Stimulated activated CD8-positive, alpha-beta memory T cell treated with anti-CD3 and anti-CD28 coated beads, Interleukin-2, amount 100 ng/mL, for 48 hours (primary cell): ENCODE measurements at regions not wholly inside any gene's neighbourhood (a gene's known extent, or its start where the extent isn't known, plus 50 kb on each side); places are given as distances from the start of the nearest gene placed in this dataset.

Experiments
- DNase-seq, 2 donors: peaks; one replicate each; pipeline ENCODE4 v3.0.0-alpha.2; 2020; ENCODE audit warnings: low read depth in 2 of 2

DNA sequence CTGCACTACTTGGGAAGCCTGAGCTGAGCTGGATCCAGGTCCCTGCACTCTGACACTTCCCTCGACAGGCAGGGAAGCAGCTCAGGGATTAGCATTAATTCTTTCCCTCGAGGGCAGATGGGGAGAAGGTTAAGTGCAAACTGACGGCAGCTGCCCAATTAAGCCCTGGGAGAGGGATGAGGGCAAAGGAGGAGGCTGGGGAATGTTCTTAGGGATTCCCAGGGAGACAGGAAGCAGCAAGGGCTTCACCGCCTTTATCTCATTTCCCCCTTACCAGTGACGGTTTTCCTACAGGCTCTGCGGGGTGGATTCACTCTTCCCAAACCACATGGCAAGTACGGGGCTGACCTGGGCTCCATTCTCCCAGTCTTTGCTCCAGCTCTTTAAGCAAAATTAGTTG lies 519.0 kb upstream of the PROK2 start:
- no peak for DNase-seq

DNA sequence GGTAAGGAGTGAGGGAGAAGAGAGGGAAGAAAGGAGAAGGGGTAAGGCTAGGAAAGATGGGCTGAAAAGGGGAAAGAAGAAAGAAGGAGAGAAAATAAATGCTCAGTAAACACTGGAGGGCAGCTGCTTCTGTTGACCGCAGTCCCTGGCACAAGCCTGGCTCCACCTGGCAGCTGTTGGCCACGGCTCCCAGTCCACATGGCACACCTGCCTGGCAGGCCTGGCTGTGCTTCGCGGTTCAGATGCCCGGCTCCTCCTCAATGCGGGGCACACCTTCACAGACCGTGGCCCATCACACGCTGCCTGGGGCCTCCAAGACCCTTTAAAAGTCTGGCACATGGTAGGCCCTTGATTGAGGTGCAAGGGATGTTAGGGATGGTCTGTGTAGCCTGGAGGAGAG lies 516.8 kb upstream of the PROK2 start:
- no peak for DNase-seq

DNA sequence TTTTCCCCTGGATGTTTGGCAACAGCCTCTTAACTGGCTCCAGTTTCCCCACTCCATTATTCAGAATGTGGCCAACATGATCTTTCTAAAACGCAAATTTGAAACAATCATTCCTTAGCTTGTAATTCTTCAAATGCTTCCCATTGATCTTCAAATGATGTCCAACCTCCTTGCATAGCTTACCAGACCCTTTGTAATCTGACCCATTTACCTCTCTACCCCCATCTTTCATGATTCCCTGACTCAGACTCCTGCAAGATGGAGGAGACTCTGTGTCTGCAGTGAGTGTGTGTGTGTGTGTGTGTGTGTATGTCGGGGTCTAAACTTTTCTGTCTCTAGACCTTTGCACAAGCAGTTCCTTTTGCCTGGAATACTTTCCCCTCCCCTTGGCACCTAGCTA lies 515.7 kb upstream of the PROK2 start:
- DNase-seq = no peak

DNA sequence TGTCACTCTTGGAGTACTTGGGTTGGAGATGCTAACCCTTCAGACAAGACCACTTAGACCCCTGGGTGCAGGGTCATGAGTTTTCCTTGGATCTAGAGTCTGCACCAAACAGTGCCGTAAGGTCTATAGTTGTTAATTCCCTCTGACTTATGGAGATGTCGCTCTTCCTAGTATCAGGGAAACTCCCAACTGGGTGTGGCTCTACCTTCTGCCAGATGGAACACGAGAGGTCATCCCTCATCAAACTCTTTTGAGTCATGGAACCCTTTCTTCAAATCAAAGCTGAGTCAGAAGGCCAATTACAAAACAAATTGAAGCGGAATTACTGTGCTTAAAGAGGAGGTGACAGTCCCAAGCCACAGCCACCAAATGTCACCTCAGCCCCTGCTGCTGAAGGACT lies 514.9 kb upstream of the PROK2 start:
- DNase-seq = no peak

DNA sequence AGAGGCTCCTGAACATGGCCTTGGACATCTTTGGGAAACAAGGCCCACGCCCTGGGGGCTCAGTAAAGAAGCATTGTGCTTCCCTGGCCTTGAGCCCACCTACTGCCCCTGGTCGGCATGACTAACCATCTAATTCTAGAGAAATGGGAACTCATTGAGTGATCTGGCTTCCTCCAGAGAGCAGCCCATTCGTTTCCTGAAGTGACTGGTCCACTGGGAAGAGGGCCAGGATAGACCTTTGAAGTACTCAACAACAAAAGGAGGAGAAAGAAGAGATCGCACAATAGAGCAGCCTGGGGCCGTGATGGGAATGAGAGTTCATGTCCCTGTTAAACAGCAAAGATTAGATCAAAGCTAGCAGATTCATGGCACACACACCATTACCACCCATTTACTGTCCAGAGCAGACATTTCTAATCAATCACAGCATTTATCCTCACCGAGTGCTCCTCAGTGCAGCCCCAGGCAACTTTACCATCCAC lies 514.4 kb upstream of the PROK2 start:
- no peak for DNase-seq

DNA sequence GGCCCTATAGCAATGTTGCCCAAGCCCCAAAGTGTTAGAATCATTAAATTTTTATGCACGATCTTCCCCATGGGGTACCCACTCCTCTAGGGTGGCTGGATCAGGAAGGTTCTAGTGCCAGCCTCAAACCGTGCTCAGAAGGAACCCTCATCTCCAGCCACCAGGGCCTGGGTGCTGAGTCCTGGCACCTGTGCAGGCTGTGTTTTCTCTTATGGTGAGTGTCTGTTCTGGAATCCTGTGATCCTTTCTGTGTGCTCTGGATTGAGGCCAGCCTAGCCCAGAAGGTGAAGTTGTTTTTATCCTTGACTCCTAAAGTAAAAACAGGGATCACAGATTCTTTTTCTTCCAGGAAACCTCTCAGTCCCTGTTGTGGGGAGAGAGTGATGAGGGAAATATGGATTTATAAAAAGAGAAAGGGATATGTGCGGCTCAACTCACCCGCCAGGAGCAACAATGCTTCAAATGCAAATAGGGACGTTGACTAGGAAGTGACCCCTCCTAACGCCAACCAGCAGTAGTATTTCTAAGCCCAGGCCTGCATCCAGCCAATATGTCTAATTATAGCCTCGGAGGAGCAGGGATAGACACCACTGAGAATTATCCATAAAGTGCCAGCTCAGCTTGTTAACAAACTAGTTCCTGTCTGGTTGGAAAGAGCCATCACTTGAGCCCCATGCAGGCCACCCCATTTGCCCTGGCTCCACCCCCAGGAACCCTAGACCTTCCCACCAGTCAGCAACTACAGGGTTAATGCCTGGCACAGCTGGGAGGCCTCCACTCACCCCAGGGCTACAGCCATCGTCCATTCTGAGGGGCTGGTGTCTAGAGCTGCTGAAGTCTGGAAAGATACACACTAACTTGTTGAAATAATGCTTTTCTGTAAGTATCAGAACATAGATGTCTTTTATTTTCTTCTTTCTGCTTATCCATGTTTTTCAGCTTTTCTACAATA lies 513.5 kb upstream of the PROK2 start:
- DNase-seq = no peak

DNA sequence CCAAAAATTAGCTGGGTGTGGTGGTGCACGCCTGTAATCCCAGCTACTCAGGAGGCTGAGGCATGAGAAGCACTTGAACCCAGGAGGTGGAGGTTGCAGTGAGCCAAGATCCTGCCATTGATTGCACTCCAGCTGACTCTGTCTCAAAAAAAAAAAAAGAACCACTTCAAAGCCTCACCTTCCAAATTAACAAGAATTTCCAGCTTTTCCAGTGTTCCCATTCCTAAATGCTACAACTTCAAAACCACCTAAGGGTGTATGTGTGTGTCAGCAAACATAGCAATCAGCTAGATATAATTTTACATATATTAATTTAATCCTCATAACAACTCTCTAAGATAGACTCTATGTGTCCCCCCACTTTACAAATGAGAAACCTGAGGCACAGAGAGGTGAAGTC lies 512.5 kb upstream of the PROK2 start:
- no peak for DNase-seq

DNA sequence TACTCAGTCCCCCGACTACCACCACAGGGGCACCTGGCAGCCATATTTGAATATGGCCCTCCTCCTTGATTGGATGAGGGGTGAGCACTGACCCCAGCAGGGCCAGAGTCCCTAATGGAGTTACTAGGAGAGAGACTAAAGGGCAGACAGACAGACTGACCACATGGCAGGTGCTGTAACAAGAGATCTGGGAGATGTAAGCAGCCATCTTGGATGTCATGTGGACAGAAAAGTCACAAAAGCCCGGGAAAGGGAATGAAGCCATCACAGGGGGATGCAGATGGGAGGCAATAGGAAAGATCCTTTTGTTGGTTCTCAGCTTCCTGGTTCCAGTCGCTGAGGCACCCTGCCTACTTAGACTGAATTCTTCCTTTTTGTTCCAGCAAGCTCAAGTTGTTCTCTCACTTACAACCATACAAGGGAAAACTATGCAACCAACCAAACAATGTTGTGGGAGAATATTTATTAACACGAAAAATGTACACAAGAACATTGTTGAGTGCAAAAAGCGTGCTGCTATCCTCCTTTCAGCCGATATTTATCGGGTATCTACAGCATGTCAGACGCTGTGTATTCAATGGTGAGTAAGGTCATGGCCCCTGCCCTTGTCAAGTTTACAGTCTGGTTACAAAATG lies 511.6 kb upstream of the PROK2 start:
- DNase-seq = no peak

DNA sequence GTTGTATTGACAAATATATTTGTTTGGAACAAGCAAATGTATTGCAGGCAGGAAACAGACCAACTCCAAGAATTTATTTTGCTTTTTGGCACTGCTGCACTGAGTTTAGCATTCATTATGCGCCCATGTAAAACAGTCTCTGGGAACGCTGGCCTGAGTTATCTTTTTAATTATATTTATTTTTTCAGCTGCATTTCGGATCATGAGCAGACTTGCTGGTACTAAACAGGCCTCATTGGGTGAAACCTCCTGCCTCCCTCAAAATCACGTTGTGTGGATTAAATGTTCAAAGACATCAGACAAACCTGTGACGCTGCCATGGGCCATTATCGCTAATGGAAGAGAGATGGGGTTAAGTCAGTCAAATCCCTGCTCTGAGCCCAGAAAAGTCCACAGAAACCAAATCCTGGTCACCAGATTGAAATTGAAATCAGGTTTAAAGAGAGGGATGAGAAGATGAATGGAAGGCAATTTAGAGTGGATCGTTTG lies 511.1 kb upstream of the PROK2 start:
- no peak for DNase-seq

DNA sequence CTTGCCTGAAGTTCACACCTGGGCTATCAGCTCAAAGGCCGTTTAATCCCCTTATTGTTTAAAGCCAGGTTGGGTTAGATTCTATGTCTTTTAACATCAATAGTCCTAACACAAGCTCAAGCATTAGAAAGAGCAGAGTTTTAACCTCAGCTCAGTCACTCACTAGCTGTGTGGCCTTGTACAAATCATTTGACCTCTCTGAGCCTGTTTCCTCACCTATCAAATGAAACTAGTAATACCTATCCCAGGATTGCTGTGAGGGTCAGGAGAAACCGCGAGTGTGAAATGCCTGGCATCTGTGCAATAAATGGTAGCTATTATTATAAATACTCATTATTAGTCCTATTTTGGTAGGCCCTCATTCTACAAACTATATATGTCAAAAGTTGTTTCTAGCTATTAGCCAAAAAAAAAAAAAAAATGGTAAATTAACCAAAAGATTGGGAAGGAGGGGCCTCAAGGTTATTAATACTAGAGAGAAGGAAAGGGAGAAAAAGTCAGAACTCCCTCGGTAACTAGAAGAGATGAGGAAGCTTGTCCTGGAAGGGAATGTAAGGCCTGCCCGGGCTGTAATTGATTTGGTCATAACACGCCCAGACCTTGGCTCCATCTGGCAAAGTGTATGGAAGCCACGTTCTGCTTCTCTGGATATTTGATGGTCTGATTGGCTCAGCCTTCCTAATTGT lies 510.5 kb upstream of the PROK2 start:
- no peak for DNase-seq

DNA sequence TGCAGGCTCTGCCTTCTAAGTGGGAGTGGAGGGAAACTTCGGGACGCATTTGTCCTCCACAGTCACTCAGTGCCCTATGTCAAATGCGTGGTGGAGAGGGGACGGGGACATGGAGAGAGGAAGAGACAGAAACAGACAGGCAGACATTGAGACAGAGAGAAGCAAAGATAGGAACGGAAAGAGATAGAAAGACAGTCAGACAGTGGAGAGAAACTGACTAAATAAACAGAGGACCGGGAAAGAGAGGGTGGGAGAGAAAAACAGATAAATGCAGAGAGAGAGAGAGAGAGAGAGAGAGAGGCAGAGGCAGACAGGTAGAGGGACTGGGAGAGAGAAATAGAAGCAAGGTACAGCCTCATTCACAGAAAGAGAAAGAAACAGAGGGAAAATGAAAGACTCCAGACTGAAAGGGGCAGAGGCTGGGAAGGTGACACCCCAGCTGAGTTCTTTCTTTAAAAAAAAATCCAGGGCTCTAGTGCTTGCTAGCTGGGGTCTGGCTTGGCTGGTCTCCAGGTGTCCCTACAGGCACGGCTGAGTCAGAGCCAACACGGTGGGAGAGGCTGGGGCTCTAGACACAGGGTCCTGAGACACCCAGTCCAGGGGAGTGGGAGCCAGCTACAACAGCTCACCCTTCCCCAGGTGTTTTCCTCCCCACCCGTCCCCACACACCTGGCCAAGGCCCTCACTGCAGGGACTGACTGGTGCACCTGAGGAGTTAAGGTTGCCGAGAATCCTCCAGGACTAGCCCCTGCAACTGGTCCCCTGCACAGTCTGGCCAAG lies 506.1 kb upstream of the PROK2 start:
- no peak for DNase-seq

DNA sequence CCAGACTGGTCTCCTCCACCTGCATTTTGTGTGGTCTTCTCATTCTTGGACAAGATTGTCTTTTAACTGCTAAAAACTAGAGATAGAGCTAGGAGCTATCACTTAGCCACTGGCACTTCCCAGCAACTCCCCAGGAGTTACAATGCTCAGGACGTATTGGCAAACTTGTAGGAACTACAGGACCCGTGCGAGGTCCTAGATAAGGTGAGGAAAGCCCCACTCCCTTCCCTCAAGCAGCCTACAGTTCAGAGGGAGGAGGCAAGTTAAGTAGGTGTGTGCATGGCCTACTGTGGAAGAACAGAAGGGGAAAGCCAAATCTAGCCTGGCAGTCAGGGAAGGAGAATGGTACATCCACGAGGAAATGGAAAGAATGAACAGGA lies 504.7 kb upstream of the PROK2 start:
- no peak for DNase-seq

DNA sequence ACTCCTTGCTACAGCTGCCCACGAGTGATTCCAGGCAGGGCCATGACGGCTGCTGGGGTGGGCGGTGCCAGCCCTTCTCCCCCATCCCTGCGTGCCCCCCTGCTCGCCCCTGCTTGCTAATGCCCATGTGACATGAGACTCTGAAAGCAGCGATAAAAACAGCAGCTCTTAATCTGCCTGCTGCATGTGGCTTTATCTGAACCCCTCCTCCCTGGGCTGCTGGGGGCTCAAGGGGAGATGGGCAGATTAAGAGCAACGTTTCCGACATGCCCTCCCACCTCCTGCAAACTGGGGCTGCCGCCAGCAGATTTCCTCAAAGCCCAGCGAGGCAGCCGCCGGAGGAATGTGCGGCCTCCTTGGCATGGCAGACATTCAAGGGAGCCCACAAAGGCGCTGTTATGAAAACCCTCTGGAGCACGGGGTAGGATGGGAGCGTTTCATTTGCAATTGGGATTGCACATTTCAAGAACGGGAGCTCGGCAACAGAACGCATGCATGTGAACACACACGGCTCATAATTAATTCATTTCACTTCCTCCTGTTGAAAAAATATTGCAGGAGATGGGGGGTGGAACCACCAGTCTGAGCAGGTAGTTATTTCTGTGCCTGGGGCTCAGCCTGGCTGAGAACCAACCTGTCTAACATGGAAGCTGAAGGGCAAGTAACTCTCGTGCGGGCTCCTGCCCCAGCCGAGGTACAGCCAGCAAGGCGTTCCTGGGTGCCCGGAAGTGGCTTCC lies 504.2 kb upstream of the PROK2 start:
- no peak for DNase-seq

DNA sequence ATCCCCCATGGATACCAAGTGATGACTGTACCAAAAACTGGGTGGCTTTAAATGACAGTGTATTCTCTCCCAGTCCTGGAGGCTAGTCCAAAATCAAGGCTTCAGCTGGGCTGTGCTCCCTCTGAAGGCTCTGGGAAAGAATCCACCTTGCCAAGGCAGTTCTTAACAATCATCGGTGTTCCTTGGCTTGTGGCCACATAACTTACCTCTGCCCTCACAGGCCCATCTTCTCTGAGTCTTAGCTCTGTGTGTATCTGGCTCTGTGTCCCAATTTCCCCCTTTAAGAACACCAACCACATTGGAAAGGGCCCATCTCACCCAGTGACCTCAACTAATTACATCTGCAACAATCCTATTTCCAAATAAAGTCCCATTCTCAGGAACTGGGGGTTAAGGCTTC lies 503.0 kb upstream of the PROK2 start:
- no peak for DNase-seq

DNA sequence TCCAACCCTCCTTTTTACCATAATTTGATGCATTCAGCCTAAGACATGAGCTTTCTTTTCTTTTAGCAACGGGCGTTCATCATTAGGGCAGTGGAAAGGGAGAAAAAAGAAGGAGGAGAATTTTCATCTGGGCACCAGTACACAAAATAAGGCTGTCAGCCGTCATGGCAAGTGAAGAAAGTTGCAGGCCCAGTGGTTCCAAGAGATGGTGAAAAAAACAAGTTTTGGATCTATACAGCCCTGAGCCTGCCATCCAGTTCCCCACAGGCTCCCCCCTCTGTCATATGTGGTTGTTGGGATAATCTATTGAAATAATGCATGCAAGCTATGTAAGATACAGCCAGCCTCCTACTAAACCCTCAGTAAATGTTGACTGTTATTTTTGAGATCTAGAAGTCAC lies 500.6 kb upstream of the PROK2 start:
- DNase-seq = no peak

DNA sequence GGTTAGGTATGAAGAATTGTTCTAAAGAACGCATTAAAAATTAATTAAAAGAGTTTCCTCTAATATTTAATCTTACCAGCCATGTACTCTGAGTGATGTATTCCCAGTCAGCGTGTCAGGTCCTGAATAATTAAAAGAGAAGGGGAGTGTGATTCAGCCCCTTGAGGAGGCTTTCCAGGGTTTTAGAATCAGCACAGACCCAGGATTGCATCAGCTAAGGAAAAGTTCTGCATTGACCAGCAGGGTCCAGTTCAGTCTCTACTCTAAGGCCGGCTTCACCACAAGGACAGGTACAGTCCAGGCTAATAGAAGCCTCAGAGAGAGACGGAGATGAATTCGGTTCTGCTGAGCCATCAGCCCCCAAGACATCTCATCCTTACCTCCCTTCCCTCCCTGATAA lies 499.5 kb upstream of the PROK2 start:
- no peak for DNase-seq

DNA sequence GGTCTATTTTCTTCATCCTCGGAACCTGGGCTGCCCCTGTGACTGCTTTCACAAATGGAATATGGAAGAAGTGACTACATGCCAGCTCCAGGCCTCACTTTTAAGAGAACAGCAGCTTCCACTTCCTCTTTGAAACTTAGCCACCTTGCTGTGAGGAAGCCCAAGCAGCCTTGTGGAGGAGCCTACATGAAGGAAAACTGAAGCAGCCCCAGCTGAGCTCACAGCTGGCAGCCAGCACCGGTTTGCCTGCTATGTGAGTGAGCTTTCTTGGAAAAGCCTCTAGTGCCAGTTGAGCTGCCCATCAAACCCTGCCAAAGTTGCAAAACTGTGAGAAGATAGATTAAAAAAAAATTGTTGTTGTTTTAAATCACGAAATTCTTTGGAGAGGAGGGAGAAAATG lies 498.0 kb upstream of the PROK2 start:
- DNase-seq = no peak

DNA sequence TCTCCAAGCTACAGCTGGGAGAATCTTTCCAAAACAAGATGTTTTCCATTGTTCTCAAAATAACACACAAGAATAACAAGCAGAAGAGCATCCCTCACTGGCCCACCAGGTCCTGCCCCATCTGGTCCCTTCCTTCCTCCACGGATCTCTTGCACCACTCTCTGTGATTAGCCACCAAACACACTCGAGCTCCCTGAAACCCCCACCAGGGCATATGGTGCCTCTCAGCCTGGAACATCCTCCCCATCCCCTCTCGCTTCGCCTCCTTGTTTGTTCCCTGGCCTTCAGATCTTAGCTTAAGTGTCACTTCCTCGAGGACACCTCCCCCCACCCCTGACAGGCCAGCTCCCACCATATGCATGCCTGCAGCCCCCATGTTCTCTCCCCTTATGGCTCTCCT lies 496.6 kb upstream of the PROK2 start:
- no peak for DNase-seq

DNA sequence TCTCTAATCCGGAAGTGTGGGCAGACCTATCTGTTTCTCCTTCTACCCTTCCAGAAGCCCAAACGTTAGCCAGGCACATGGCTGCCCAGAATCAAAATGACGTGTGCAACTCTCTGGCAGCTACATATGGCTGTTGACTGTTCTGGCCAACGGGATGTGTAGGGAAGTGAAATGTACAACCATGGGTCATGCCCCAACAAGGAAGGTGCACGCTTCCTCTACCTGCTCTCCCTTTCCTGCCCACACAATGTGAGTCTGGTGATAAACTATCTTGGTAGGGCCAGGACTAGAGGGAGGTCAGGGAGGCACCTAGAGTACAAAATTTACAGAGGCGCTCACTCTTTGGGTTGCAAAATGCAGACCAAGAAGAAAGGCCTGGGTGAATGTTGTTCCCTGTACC lies 495.9 kb upstream of the PROK2 start:
- DNase-seq = no peak

DNA sequence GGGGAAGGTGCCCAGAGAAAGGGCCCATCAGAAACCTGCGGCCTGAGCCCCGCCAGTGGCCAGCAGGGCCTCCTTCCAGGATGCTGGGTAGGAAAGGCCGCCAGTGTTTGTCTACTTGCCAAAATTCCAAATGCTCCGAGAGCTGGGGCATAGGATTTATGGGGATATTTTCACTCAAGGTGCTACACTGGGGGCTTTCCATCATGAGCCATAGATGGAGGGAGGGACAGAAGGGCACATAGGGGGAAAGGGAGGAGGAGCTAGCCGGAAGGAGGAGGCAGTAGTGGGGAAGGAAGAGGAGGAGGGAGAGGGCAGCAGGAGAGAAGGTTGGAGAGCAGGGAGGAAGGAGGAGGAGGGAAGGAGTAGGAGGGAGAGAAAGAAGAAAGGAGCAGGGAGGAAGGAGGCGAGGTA lies 494.7 kb upstream of the PROK2 start:
- DNase-seq = no peak

DNA sequence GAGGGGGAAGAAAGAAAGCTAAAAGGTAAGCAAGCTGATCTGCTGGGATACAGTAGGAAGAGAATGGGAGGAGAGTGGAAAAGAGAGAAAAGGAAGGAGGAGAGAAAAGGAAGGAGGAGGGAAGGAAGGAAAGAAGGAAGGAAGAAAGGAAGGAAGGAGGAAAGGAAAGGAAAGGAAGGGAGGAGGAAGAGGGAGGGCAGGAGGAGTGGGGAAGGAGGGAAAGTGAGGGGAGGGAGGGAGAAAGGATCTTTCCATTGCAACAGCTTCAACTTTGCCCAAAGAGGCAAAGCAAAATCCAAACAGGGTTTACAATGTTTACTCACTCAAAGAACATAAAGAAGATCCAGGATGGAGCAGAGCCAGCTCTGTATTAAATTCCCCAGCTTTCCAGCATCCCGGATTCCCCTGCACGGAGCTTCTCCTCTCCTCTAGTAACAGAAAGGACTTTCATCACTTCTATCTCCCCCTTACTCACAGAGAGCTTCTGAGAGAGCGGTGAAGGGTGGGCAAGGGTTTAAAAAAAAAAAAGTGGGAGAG lies 494.2 kb upstream of the PROK2 start:
- no peak for DNase-seq
